ENCODE measurements at regions not wholly inside any gene's neighbourhood (a gene's known extent, or its start where the extent isn't known, plus 50 kb on each side); places are given as distances from the start of the nearest gene placed in this dataset.

- no peak for DNase-seq
These were observed 1378.0 kb downstream of the BRD1 start for GRCh38 chr22:48449466-48450187.

DNA sequence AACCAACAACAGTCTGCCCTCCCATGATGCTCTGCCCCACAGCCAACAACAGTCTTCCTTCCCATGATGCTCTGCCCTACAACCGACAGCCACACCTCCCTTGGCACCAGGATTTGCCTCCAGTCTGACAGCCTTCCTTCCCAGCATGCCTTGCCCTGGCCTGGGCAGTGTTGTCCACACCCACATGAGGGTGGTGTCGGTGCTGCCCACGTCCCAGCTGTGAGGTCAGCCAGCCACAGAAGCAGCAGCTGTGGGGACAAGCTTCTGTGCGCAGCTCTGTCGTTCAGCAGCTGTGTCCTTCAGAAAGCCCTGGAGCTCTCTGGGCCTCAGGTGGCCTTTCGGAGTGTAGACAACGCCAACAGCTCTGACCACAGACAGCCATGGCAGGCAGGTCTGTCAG lies 1378.9 kb downstream of the BRD1 start:
- no peak for DNase-seq

DNA sequence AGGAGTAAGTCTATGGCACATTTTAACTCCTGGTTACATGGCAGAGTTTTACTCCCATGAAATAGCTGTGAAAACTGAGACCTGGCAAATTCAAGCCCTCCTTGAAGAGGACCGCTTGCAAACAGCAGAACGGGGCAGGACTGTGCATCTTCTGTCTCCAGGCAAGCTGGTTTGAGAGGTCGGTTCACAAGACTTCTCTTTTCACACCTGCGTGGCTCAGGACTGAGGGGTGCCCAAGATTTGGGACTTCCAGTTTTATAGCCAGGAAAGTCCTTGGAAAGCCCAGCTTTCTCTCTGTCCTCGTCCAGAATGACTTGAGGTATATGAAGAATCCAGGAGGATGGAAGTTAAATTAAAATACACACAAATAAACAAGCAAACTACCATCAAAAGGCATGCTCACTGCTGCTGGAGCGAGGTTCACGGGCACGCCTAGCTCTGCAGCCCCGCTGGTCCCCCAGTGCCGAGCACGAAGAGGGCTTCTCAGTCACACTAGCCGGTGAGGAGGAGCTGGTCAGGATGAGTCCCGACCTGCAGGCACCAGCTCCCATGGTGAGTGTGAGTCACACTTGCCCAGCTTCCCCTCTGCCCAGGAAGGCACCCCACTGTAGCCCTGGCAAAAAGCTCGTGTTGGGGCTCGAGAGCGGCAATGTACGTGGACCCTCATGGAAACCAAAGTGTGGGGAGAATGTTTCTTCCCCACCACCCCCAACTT lies 1382.4 kb downstream of the BRD1 start:
- DNase-seq = no peak

GRCh38 chr22:48444320-48445112 lies 1383.2 kb downstream of the BRD1 start:
- DNase-seq = peak; percentile 50

- DNase-seq = no peak
These were observed 1384.0 kb downstream of the BRD1 start for GRCh38 chr22:48443680-48444079.

- DNase-seq = no peak
These were observed 1385.0 kb downstream of the BRD1 start for GRCh38 chr22:48442663-48443062.

DNA sequence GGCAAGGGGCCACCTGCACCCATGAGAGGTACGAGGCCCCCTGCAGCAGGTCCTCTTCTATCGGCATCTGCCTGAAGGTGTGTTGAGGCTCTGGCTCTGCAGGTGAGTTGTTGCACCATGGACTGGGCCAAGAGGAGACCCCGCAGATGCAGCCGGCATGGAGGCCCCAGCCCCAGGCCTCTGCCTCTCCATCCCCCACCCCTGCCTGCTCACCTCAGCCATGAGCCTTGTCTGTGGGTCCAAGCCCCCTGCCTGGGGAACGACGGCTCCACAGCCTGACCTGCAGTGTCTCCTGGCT lies 1386.2 kb downstream of the BRD1 start:
- no peak for DNase-seq

DNA sequence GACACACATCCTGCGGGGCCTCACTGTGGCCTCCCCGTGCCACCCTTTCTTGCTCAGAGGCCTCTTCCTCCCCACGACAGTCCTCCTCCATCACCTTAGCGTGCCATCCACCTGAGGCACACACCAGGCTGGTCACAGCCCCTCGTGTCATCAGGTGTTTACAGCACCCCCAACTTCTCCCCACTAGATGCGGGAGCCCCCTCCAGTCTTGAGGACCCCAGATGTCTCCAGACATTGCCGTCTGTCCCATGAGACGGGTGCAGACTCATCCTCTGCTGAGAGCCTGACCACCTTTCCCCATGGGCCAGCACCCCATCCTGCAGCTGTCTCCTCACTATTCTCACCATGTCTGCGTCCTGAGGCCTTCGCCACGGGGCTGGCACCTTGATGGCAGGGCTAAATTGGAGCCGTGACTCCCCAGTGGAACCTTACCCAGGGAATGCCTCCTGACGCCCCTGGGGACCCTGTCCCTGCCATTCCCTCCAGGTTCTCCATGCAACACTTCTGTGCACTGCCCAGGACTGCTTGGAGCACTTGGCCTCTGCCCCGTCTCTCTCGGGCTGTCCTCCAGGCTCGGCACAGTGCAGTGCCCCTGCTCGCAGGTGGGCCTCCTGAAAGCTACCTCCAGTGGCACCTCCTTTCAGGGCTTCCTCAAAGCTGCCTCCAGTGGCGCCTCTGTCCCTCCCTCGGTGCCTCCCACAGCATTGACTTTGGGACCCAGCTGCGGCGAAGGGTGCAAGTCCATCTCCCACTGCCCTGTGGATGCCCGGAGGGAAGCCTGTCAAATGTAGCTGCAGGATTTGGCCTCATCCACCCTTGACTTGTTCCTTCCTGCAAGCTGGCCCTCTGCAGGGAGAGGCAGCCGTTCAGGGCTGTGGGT lies 1386.8 kb downstream of the BRD1 start:
- DNase-seq = no peak

GRCh38 chr22:48440176-48440575 lies 1387.5 kb downstream of the BRD1 start:
- no peak for DNase-seq

- DNase-seq = no peak
These were observed 1388.0 kb downstream of the BRD1 start for GRCh38 chr22:48439560-48440135.

- DNase-seq = no peak
These were observed 1388.7 kb downstream of the BRD1 start for GRCh38 chr22:48438800-48439559.

DNA sequence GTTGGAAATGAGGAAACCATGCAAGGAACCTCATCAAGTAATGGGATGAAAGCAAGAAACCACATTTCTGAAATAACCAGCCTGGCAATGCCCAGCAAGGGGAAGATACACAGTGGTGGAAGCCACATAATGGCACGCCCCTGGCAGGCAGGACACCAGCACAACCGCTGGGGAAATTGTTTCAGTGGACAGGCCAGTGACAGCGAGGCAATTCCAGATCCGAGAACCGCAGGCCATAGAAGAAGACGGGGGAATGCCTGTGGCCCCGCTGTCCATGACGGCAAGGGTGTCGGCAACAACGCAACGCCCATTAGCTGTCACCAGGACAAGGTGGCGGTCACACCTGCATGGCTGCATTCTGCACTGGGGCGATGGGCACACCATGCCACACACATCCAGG lies 1389.6 kb downstream of the BRD1 start:
- DNase-seq = no peak

- DNase-seq = no peak
These were observed 1391.3 kb downstream of the BRD1 start for GRCh38 chr22:48436201-48436931.

- DNase-seq = no peak
These were observed 1392.8 kb downstream of the BRD1 start for GRCh38 chr22:48434868-48435250.

DNA sequence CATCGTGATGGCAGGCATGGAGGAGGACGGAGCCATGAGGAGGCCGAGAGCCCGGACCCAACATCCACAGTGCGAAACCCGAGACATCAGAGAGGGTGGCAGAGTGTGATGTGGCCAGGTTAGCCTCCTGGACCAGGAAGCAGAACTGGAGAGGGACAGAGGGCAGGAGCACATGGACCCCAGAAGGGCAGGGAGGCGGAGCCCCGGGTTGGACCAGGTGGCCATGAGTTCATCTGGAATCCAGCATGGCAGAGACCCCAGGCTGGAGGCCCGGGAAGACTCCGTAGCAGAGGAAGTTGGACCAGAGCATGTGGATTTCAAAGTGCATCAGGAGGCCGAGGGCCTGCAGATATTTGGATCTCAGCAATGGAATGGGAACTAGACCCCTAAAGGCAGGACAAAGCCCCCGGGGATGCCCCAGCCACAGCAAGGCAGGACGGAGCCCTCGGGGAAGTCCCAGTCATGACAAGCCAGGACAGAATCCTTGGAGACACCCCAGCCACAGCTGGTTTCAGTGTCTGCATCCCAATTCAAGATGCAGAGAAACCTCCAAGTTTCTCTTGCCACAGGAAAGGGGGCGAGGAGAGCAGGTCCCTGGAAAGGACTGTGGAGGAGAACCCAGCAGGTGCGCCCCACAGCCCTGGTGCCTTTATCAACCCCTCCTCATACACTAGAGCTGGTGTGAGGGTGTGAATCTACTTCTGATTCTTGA lies 1393.4 kb downstream of the BRD1 start:
- DNase-seq = no peak

DNA sequence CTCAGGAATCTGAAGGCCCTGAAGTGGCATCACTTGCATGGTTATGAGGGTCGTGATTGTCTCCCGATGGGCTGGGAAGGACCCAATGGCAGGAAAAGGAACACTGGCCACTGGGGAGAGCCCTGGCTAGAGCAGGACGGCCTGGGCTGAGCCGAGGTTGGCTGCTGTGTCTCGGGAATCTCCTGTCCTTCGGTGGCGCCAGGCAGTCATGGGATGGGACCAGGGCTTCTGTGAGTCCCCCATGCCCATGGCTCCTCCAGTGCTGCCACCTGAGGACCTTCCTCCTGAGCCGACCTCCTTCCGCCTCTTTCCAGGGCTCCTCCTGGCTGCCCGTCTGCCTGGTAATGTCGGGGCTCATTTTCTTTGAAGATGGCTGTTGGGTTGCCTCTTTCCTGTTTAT lies 1394.0 kb downstream of the BRD1 start:
- no peak for DNase-seq

DNA sequence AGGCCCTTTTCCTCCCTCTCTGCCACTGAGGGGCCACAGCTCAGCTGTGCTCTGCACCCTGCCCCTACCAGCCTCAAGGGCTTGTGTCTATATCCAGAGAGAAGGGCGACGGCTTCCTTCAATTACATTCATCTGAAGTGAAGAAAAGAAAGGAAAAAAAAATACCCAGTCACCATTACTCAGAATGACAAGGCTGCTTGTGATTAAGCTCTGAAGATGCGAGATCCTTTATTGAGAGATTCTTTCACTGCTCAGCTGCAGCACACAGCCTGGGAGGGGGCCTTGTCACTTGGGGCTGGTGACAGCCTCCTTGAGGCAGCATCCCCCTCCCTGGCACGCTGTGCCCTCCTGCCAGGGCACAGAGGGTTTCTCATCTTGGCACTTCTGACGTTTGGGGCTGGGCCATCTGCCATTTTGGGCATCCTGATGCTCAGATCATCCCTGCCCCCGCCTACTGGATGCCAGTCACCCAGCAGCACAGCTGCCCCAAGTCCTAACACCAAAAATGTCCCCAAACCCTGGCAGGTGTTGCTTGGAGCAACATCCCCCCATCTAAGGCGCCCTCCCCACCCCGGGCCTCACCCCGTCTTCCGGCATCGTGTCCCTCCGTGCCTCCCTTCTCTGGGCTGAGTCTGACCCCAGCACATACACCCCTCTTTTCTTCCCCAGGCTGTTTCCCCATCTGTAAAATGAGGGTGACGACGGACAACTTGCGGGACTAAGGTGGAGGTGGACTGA lies 1394.7 kb downstream of the BRD1 start:
- peak; percentile 46 for DNase-seq

- no peak for DNase-seq
These were observed 1395.9 kb downstream of the BRD1 start for GRCh38 chr22:48431536-48432315.

- DNase-seq = no peak
These were observed 1396.7 kb downstream of the BRD1 start for GRCh38 chr22:48431014-48431413.
